ENCODE measurements at regions not wholly inside any gene's neighbourhood (a gene's known extent, or its start where the extent isn't known, plus 50 kb on each side); places are given as distances from the start of the nearest gene placed in this dataset.

DNA sequence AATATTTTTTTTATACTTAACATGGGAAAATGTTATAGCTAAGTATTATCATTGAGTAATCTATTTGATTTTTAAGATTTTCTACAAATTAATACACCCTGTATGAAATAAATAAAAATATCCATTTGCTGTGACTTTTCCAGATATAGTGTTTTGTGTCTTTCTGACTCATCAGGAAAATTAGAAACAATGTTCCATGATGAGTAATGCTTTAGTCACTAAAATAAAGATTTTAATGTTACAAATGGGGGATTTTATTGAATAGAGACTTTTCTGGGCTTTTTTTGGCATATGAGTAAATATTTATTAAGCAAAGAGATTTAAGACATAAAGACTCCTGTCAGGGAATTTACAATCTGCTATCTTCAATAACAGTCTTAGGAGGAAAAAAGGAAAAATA, 279.2 kb upstream of the NOCT start:
- no peak overlapping the region; a peak in 1 of 4 replicates for H4K8ac ChIP-seq (ENCODE audit: low read depth in 2 of 2, low read length in 2 of 2)
- no peaks in the 10 kb centered on the region for H3K27me3 ChIP-seq (ENCODE audit: control insufficient read depth, insufficient read depth, low read length)
- no peak overlapping the region for H4K91ac ChIP-seq (ENCODE audit: insufficient read depth, low read depth, low read length)
- no peak overlapping the region for H2AFZ ChIP-seq (replicated peaks; ENCODE audit: low read length, poor library complexity)
- TF ChIP-seq, protein P1, sequence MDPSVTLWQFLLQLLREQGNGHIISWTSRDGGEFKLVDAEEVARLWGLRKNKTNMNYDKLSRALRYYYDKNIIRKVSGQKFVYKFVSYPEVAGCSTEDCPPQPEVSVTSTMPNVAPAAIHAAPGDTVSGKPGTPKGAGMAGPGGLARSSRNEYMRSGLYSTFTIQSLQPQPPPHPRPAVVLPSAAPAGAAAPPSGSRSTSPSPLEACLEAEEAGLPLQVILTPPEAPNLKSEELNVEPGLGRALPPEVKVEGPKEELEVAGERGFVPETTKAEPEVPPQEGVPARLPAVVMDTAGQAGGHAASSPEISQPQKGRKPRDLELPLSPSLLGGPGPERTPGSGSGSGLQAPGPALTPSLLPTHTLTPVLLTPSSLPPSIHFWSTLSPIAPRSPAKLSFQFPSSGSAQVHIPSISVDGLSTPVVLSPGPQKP (IDR thresholded peaks at IDR 0.05; ENCODE audit: borderline replicate concordance, low read depth, low read length), result no peak
- TF ChIP-seq FOS (IDR thresholded peaks at IDR 0.05; ENCODE audit: low read depth, low read length), result peak; percentile 73
- TF ChIP-seq RAD21 (IDR thresholded peaks at IDR 0.05; ENCODE audit: low read length), result no peak
- no peak for TF ChIP-seq MXI1 (IDR thresholded peaks at IDR 0.05; ENCODE audit: borderline replicate concordance, low read depth, low read length)
- no peak overlapping the region for H2BK20ac ChIP-seq (ENCODE audit: low read depth, low read length)
- no peaks in the 10 kb centered on the region for H3K79me1 ChIP-seq (ENCODE audit: low read depth in 1 of 2, low read length in 2 of 2)
- ATAC-seq (ENCODE audit: low read depth) (no peak), DNase-seq (peak; percentile 64)
- peak overlapping the region; percentile 77 for H2BK5ac ChIP-seq (ENCODE audit: low read depth, low read length, poor library complexity, severe bottlenecking)
- no peak overlapping the region for H3K14ac ChIP-seq (replicated peaks; ENCODE audit: low read depth, low read length)
- H4K5ac ChIP-seq (ENCODE audit: low read depth, low read length), result no peak overlapping the region
- no peak overlapping the region for H2AK9ac ChIP-seq (replicated peaks; ENCODE audit: low read depth, low read length, poor library complexity)
- BruUV-seq (replicated peaks), result no TSS peak
- H2AK5ac ChIP-seq (ENCODE audit: low read depth, low read length), result no peak overlapping the region
- H2BK120ac ChIP-seq (ENCODE audit: low read depth, low read length), result no peak overlapping the region
- no peak overlapping the region for H3K4ac ChIP-seq (ENCODE audit: low read depth, low read length)
- H3K27ac ChIP-seq (ENCODE audit: insufficient read depth, low read length), result no peak overlapping the region
- no peak overlapping the region for H3K18ac ChIP-seq (ENCODE audit: low read depth, low read length)
- in situ Hi-C loops (cut with MboI; ENCODE audit: low sequenced_read_pairs) (no loop called here), dilution Hi-C loops (cut with HindIII; ENCODE audit: low sequenced_read_pairs, unreplicated experiment) (no loop called here), intact Hi-C loops (cut with micrococcal nuclease) (no loop called here)
- H3K4me3 ChIP-seq (ENCODE audit: insufficient read depth, low read depth, low read length), result no peak overlapping the region
- no peaks in the 10 kb centered on the region for H3K36me3 ChIP-seq (ENCODE audit: control insufficient read depth, insufficient read depth, low read length)
- H4K20me1 ChIP-seq (ENCODE audit: insufficient read depth, low read length), result no peaks in the 10 kb centered on the region
- H3K4me1 ChIP-seq (ENCODE audit: control insufficient read depth, insufficient read depth, low read length), result peaks cover 9% of the 10 kb centered on the region; the same call in 1 of the 2 replicates
- H3K9ac ChIP-seq (ENCODE audit: low read depth, low read length), result no peak overlapping the region
- H2BK15ac ChIP-seq (ENCODE audit: low read depth, low read length), result 0 out of 3 replicates have a peak overlapping the region, but pooled peaks have one; percentile 44
- peak overlapping the region; percentile 68; the same call in 1 of the 2 replicates for H3K4me2 ChIP-seq (ENCODE audit: low read depth, low read length)
- no peak overlapping the region for H3K23ac ChIP-seq (ENCODE audit: low read depth, low read length)
- H3K9me3 ChIP-seq (ENCODE audit: control insufficient read depth, insufficient read depth, low read length), result no peaks in the 10 kb centered on the region
- ChIA-PET POLR2A (ENCODE audit: unreplicated experiment) (no interaction called here), CTCF (no interaction called here)
- H3K56ac ChIP-seq (ENCODE audit: extremely low read depth, insufficient read depth, low read length), result no peak overlapping the region
- H3K9me1 ChIP-seq (ENCODE audit: insufficient read depth, low read length), result no peaks in the 10 kb centered on the region
